SK-N-SH treated with all-trans-retinoic acid at 6 μM for 48 hours (cell line): ENCODE measurements at regions not wholly inside any gene's neighbourhood (a gene's known extent, or its start where the extent isn't known, plus 50 kb on each side); places are given as distances from the start of the nearest gene placed in this dataset.

Experiments used
- CREB5 ChIP-seq: fragments of 250-450 bp; sonication (Bioruptor Pico); IDR thresholded peaks from 2 replicates; pipeline ENCODE4 v1.5.1; 2020; ENCODE audit warnings: low read depth, mild to moderate bottlenecking, moderate library complexity
- GLIS3 ChIP-seq: fragments of 250-450 bp; sonication (Bioruptor Pico); IDR thresholded peaks from 2 replicates; pipeline ENCODE4 v1.5.0; 2020; ENCODE audit warnings: mild to moderate bottlenecking, moderate library complexity
- PATZ1 ChIP-seq: fragments of 250-450 bp; sonication (Bioruptor Pico); IDR thresholded peaks from 2 replicates; pipeline ENCODE4 v1.8.0; 2020; ENCODE audit warnings: mild to moderate bottlenecking, moderate library complexity, borderline replicate concordance
- RARB ChIP-seq: fragments of 250-450 bp; sonication (Bioruptor Pico); IDR thresholded peaks from 2 replicates; pipeline ENCODE4 v1.8.0; 2021; ENCODE audit warnings: mild to moderate bottlenecking, moderate library complexity
- SNAI2 ChIP-seq: fragments of 250-450 bp; sonication (Bioruptor Pico); IDR thresholded peaks from 2 replicates; pipeline ENCODE4 v1.5.0; 2020; ENCODE audit warnings: mild to moderate bottlenecking, moderate library complexity
- TSHZ2 ChIP-seq: fragments of 250-450 bp; sonication (Bioruptor Pico); IDR thresholded peaks from 2 replicates; pipeline ENCODE4 v1.5.0; 2020; ENCODE audit warnings: mild to moderate bottlenecking, moderate library complexity
- ZFP3 ChIP-seq: fragments of 250-450 bp; sonication (Bioruptor Pico); IDR thresholded peaks from 2 replicates; pipeline ENCODE4 v1.5.0; 2020; ENCODE audit warnings: mild to moderate bottlenecking, moderate library complexity

- TF ChIP-seq TSHZ2 (CRISPR knock-in tag) (peak; percentile 90; the same call in 1 of the 2 replicates), SNAI2 (CRISPR knock-in tag) (no peak), RARB (CRISPR knock-in tag) (no peak), GLIS3 (CRISPR knock-in tag) (no peak), CREB5 (CRISPR knock-in tag) (no peak), ZFP3 (no peak), PATZ1 (no peak)
Observed at GRCh38 chr7:68224041-68224741, 1227.6 kb downstream of the TYW1 start.
